ENCODE measurements at regions not wholly inside any gene's neighbourhood (a gene's known extent, or its start where the extent isn't known, plus 50 kb on each side); places are given as distances from the start of the nearest gene placed in this dataset.

GRCh38 chr13:107475753-107476453 lies 739.4 kb downstream of the LIG4 start:
- TF ChIP-seq MAX (IDR thresholded peaks at IDR 0.05; ENCODE audit: low read depth) (no peak), TCF12 (IDR thresholded peaks at IDR 0.05) (peak; percentile 36; the same call in 1 of the 2 replicates), SIN3A (IDR thresholded peaks at IDR 0.05; ENCODE audit: borderline replicate concordance, low read depth, low read length) (no peak), CTCF (IDR thresholded peaks at IDR 0.05) (no peak), RXRA (IDR thresholded peaks at IDR 0.05; ENCODE audit: borderline replicate concordance, low read depth) (peak; percentile 71; the same call in 1 of the 2 replicates), GATA2 (CRISPR knock-in tag; IDR thresholded peaks at IDR 0.05) (no peak)
